ENCODE measurements at regions not wholly inside any gene's neighbourhood (a gene's known extent, or its start where the extent isn't known, plus 50 kb on each side); places are given as distances from the start of the nearest gene placed in this dataset.

GRCh38 chr10:114881901-114882300, 56.1 kb upstream of the TRUB1 start:
- no peak for TF ChIP-seq CTCF (IDR thresholded peaks at IDR 0.05; ENCODE audit: insufficient read depth in 1 of 2, low read depth in 1 of 2, low read length in 1 of 2, severe bottlenecking in 1 of 2, unreplicated experiment in 1 of 2)
- intact Hi-C loops (cut with micrococcal nuclease; ENCODE audit: unreplicated experiment) = no loop called here
- Mint-ChIP-seq H3K9me3 (ENCODE audit: unreplicated experiment) (no peaks in the 10 kb centered on the region), H3K4me1 (ENCODE audit: low read depth, unreplicated experiment) (no peaks in the 10 kb centered on the region), H3K4me3 (ENCODE audit: unreplicated experiment) (no peak overlapping the region), H3K36me3 (ENCODE audit: insufficient read depth, unreplicated experiment) (no peaks in the 10 kb centered on the region), H3K27me3 (ENCODE audit: insufficient read depth, unreplicated experiment) (no peaks in the 10 kb centered on the region), H3K27ac (ENCODE audit: unreplicated experiment) (no peak overlapping the region)
- DNase-seq = no peak
- Histone ChIP-seq H3K4me1 (no peaks in the 10 kb centered on the region), H3K36me3 (ENCODE audit: control insufficient read depth, insufficient read depth, low read length) (no peaks in the 10 kb centered on the region), H3K4me3 (ENCODE audit: low read depth, low read length) (no peak overlapping the region), H3K9me3 (no peaks in the 10 kb centered on the region), H3K27me3 (replicated peaks; ENCODE audit: control insufficient read depth, insufficient read depth, low read length) (no peaks in the 10 kb centered on the region)
- no TSS peak for BruUV-seq (replicated peaks)
- ChIA-PET CTCF (no interaction called here), POLR2A (no interaction called here)

- no TSS peak for BruUV-seq (replicated peaks)
- no peak for TF ChIP-seq CTCF (IDR thresholded peaks at IDR 0.05; ENCODE audit: insufficient read depth in 1 of 2, low read depth in 1 of 2, low read length in 1 of 2, severe bottlenecking in 1 of 2, unreplicated experiment in 1 of 2)
- CTCF ChIA-PET = no interaction called here
These were observed 52.6 kb upstream of the TRUB1 start for GRCh38 chr10:114885443-114885842.

More at GRCh38 chr10:114885443-114885842, 52.6 kb upstream of the TRUB1 start:
- Mint-ChIP-seq H3K4me3 (ENCODE audit: unreplicated experiment) (no peak overlapping the region), H3K9me3 (ENCODE audit: unreplicated experiment) (no peaks in the 10 kb centered on the region), H3K27ac (ENCODE audit: unreplicated experiment) (no peak overlapping the region), H3K36me3 (ENCODE audit: insufficient read depth, unreplicated experiment) (no peaks in the 10 kb centered on the region), H3K4me1 (ENCODE audit: low read depth, unreplicated experiment) (no peaks in the 10 kb centered on the region), H3K27me3 (ENCODE audit: insufficient read depth, unreplicated experiment) (peaks cover 2% of the 10 kb centered on the region)
- H3K4me1 ChIP-seq = no peaks in the 10 kb centered on the region
- no peaks in the 10 kb centered on the region for H3K36me3 ChIP-seq (ENCODE audit: control insufficient read depth, insufficient read depth, low read length)
- no peak for DNase-seq
- intact Hi-C loops (cut with micrococcal nuclease; ENCODE audit: unreplicated experiment) = no loop called here
- no peaks in the 10 kb centered on the region for H3K27me3 ChIP-seq (replicated peaks; ENCODE audit: control insufficient read depth, insufficient read depth, low read length)
- POLR2A ChIA-PET = no interaction called here
- H3K4me3 ChIP-seq (ENCODE audit: low read depth, low read length) = no peak overlapping the region
- no peaks in the 10 kb centered on the region for H3K9me3 ChIP-seq
